ENCODE measurements at regions not wholly inside any gene's neighbourhood (a gene's known extent, or its start where the extent isn't known, plus 50 kb on each side); places are given as distances from the start of the nearest gene placed in this dataset.
"Not testable (repeated sequence)": the region's sequence is repeated elsewhere in the genome, so short reads cannot be mapped to it uniquely, and the experiment has no call there.

DNA sequence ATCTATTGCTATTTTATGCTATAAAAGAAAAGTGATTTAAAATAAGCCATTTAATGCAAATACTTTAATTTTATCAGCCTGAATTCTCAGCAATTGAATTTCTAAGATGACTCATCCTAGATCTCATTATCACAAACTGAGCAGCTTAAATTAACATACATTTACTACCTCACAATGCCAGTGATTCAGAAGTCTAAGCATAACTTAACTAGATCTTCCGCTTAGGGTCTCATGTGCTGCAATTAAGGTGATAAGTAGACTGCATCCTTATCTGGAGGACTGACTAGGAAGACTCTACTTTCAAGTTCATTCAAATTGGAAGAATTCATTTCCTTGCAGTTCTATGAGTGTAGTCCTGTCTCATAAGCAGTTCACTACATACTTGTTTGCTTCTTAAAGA, 286.6 kb downstream of the COL11A1 start:
- no peak for DNase-seq (ENCODE audit: low read depth)
- no peaks in the 10 kb centered on the region for H3K36me3 ChIP-seq (ENCODE audit: control insufficient read depth, insufficient read depth, low read length)
- H3K4me3 ChIP-seq (ENCODE audit: low read depth, low read length), result no peak overlapping the region
- no peaks in the 10 kb centered on the region for H3K27me3 ChIP-seq (ENCODE audit: control insufficient read depth, insufficient read depth, low read length)
- no peak for TF ChIP-seq CTCF (IDR thresholded peaks at IDR 0.05; ENCODE audit: insufficient read depth, low read length, poor library complexity, severe bottlenecking)

DNA sequence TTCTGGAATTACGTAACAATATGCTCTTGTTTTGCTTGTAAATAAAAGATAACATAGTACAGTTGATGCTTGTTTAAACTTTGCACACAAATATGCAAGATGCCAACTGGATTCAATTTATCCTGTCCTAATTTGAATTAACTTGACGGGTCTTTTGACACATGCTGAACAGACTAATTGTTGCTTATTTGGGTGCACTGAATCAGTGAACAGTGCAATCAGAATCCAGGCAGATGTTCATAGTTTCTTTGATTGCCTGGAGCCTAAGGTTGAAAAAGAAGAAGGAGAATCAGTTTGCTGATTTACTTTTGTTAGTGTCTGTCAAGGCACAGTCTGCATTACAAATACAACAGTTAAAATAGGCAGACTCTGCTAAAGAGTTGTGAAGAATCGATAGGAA, 307.9 kb downstream of the COL11A1 start:
- no peak for TF ChIP-seq CTCF (IDR thresholded peaks at IDR 0.05; ENCODE audit: insufficient read depth, low read length, poor library complexity, severe bottlenecking)
- Histone ChIP-seq H3K36me3 (ENCODE audit: control insufficient read depth, insufficient read depth, low read length) (no peaks in the 10 kb centered on the region), H3K27me3 (ENCODE audit: control insufficient read depth, insufficient read depth, low read length) (no peaks in the 10 kb centered on the region), H3K4me3 (ENCODE audit: low read depth, low read length) (no peak overlapping the region)
- DNase-seq (ENCODE audit: low read depth), result no peak

- H3K4me3 ChIP-seq (ENCODE audit: low read depth, low read length), result no peak overlapping the region
- no peak for DNase-seq (ENCODE audit: low read depth)
- TF ChIP-seq CTCF (IDR thresholded peaks at IDR 0.05; ENCODE audit: insufficient read depth, low read length, poor library complexity, severe bottlenecking), result no peak
- no peaks in the 10 kb centered on the region for H3K36me3 ChIP-seq (ENCODE audit: control insufficient read depth, insufficient read depth, low read length)
- H3K27me3 ChIP-seq (ENCODE audit: control insufficient read depth, insufficient read depth, low read length), result no peaks in the 10 kb centered on the region
Measured at GRCh38 chr1:102799496-102799895, 308.8 kb downstream of the COL11A1 start.

- TF ChIP-seq CTCF (IDR thresholded peaks at IDR 0.05; ENCODE audit: insufficient read depth, low read length, poor library complexity, severe bottlenecking), result no peak
- no peak overlapping the region for H3K4me3 ChIP-seq (ENCODE audit: low read depth, low read length)
- H3K27me3 ChIP-seq (ENCODE audit: control insufficient read depth, insufficient read depth, low read length), result no peaks in the 10 kb centered on the region
- DNase-seq (ENCODE audit: low read depth), result no peak
- no peaks in the 10 kb centered on the region for H3K36me3 ChIP-seq (ENCODE audit: control insufficient read depth, insufficient read depth, low read length)
Measured at GRCh38 chr1:102798718-102799117, 309.6 kb downstream of the COL11A1 start.

DNA sequence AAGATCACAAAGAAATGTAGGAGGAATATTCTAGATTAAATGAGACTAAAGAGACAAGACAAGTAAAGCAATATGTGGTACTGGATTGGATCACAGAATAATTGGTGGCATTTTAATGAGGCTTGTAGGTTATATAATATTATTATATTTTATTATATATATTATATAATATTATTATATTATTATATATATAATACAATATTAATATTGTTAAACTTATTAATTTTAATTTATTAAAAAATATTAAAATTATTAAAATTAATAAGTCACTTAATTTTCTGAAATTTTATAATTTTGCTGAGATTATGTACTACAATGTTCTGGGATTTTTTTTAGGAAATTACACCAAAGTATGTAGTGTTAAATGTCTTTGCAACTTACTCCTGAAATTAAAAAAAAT, 311.9 kb downstream of the COL11A1 start:
- no peak for DNase-seq (ENCODE audit: low read depth)
- no peak for TF ChIP-seq CTCF (IDR thresholded peaks at IDR 0.05; ENCODE audit: insufficient read depth, low read length, poor library complexity, severe bottlenecking)
- no peaks in the 10 kb centered on the region for H3K36me3 ChIP-seq (ENCODE audit: control insufficient read depth, insufficient read depth, low read length)
- no peaks in the 10 kb centered on the region for H3K27me3 ChIP-seq (ENCODE audit: control insufficient read depth, insufficient read depth, low read length)
- H3K4me3 ChIP-seq (ENCODE audit: low read depth, low read length), result no peak overlapping the region

DNA sequence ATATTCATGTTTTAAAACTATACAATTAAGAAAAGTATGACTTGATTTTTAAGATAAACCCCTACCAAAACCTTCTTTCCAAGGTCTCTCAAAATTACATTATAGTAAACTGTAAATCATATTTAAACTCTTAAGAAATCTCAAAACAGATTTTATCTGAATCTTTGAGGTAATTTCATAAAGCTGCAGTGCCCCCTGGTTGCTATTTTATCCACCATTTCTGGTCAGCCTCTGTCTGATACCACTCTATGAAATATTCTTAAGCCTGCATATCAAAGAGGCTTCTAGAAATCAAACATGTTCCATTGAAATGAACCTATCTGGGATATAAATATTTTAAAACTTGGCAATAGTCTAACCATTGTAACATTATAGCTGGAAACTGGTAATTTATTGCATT, 317.3 kb downstream of the COL11A1 start:
- TF ChIP-seq CTCF (IDR thresholded peaks at IDR 0.05; ENCODE audit: insufficient read depth, low read length, poor library complexity, severe bottlenecking), result peak; percentile 14

DNA sequence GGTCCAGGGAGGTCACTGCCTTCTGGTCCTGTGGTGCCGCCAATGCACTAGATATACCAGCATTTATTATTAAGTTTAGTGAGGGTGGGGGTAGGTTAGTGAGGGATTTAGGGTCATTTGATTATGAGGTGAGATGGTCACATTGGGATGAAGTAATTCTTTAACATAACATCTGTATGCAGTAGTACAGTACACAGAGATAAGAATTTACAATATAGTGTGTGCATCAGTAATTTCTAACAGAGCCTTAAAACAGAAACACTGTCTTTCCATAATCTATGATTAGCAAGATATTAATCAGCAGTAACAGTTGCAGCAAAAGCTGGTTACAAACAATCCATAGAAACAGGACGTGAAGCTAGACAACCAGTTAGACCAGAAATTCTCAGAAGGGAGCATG, 318.4 kb downstream of the COL11A1 start:
- H3K36me3 ChIP-seq (ENCODE audit: control insufficient read depth, insufficient read depth, low read length); DNase-seq (ENCODE audit: low read depth); H3K4me3 ChIP-seq (ENCODE audit: low read depth, low read length); H3K27me3 ChIP-seq (ENCODE audit: control insufficient read depth, insufficient read depth, low read length): not testable (repeated sequence)

More for the DNA sequence above, 317.3 kb downstream of the COL11A1 start:
- Histone ChIP-seq H3K27me3 (ENCODE audit: control insufficient read depth, insufficient read depth, low read length) (no peaks in the 10 kb centered on the region), H3K36me3 (ENCODE audit: control insufficient read depth, insufficient read depth, low read length) (no peaks in the 10 kb centered on the region), H3K4me3 (ENCODE audit: low read depth, low read length) (no peak overlapping the region)
- DNase-seq (ENCODE audit: low read depth), result no peak
